ENCODE measurements at regions not wholly inside any gene's neighbourhood (a gene's known extent, or its start where the extent isn't known, plus 50 kb on each side); places are given as distances from the start of the nearest gene placed in this dataset.

DNA sequence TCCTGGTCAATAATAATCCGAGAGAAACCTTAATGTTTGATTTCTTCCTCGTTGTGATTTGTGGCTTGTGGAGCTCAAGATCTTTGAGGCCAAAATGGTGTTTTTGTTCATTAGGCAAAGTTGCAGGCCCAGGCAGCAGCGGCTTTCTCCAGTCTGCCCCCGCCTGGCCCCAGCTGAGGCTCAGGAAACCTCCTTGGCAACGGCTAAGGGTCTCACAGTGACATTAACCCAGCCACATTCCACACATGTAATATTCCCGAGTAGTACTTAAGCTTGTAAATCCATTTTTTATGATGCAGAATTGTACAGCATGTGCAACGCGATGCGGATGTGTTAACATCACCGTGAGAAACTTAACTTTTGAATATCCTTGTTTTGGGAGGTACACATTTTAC is 200.1 kb downstream of the BCL11A start:
- no peak for FAIRE-seq
- RAD21 ChIA-PET (ENCODE audit: unreplicated experiment): interaction anchor here (0.7 to 3.3 kb wide), 4 partner anchors 13 to 196 kb away, joined by 3 to 11 read pairs (median 6); no protein-coding TSS in a partner anchor

More for the DNA sequence above, 200.1 kb downstream of the BCL11A start:
- Histone ChIP-seq H4K20me1 (ENCODE audit: control insufficient read depth, insufficient read depth) (no peaks in the 10 kb centered on the region), H3K9me3 (replicated peaks; ENCODE audit: control insufficient read depth, insufficient read depth, low read length) (no peaks in the 10 kb centered on the region; the same call in none of the 3 replicates), H3K79me2 (ENCODE audit: control insufficient read depth, insufficient read depth, low read length) (peaks cover 1% of the 10 kb centered on the region; the same call in 1 of the 2 replicates), H3K4me2 (ENCODE audit: control insufficient read depth, insufficient read depth) (peak overlapping the region; percentile 84), H2AFZ (ENCODE audit: control insufficient read depth, low read depth, low read length) (peak overlapping the region; percentile 88), H3K4me1 (ENCODE audit: control insufficient read depth, insufficient read depth, low read length) (peaks cover 75% of the 10 kb centered on the region), H3K27me3 (replicated peaks in 1 of 2; ENCODE audit: control insufficient read depth in 2 of 2, insufficient read depth in 2 of 2, low read length in 1 of 2) (no peaks in the 10 kb centered on the region), H3K4me3 (peak overlapping the region; percentile 30; the same call in 1 of the 2 replicates), H3K27ac (ENCODE audit: control insufficient read depth, insufficient read depth) (peak overlapping the region; percentile 99), H3K9ac (ENCODE audit: control insufficient read depth, insufficient read depth, low read length) (peak overlapping the region; percentile 90), H3K36me3 (ENCODE audit: control insufficient read depth in 2 of 2, insufficient read depth in 2 of 2, low read length in 1 of 2) (no peaks in the 10 kb centered on the region)
- SMC1A ChIA-PET (ENCODE audit: uncharacterized antibody, unreplicated experiment): interaction anchor here (0.6 to 3.0 kb wide), 11 partner anchors 9 to 1832 kb away, joined by 3 to 11 read pairs (median 4); no protein-coding TSS in a partner anchor
- BruUV-seq (replicated peaks): no TSS peak
- CTCF ChIA-PET: interaction anchor here (1.2 to 1.7 kb wide), 4 partner anchors 13 to 103 kb away, joined by 3 to 6 read pairs (median 4); no protein-coding TSS in a partner anchor
- POLR2A ChIA-PET: no interaction called here
- DNase-seq (ENCODE audit: low read depth, low spot score): no peak
- intact Hi-C loops (cut with micrococcal nuclease; ENCODE audit: unreplicated experiment): loop anchor here (5.0 kb wide), 1 partner anchor 194 kb away; no protein-coding TSS in a partner anchor
- TF ChIP-seq NFYA (IDR thresholded peaks at IDR 0.05; ENCODE audit: borderline replicate concordance, low read depth, low read length) (no peak), RUNX3 (IDR thresholded peaks at IDR 0.05; ENCODE audit: low read length) (peak; percentile 8; the same call in 1 of the 2 replicates), CTCF (IDR thresholded peaks at IDR 0.05 in 2 of 3, conservative IDR thresholded peaks at IDR 0.05 in 1 of 3; ENCODE audit: control insufficient read depth in 2 of 3, extremely low read depth in 1 of 3, insufficient read depth in 1 of 3, low read depth in 3 of 3, low read length in 3 of 3) (0 out of 6 replicates have a peak, but pooled peaks of 1 of the 3 experiments have one; percentile 16), ATF2 (IDR thresholded peaks at IDR 0.05; ENCODE audit: low read length) (peak; percentile 14; the same call in 1 of the 2 replicates), POLR2A (IDR thresholded peaks at IDR 0.05; ENCODE audit: low read depth, low read length) (peak; percentile 19; the same call in 1 of the 2 replicates), PML (IDR thresholded peaks at IDR 0.05; ENCODE audit: low read length) (peak; percentile 6; the same call in 1 of the 2 replicates), TAF1 (IDR thresholded peaks at IDR 0.05; ENCODE audit: borderline replicate concordance, low read depth, low read length) (0 out of 2 replicates have a peak, but pooled peaks have one; percentile 58), YY1 (IDR thresholded peaks at IDR 0.05; ENCODE audit: low read depth, low read length) (0 out of 2 replicates have a peak, but pooled peaks have one; percentile 10), RAD21 (IDR thresholded peaks at IDR 0.05; ENCODE audit: insufficient read depth, low read depth, low read length) (peak; percentile 25; the same call in 1 of the 2 replicates), LARP7 (IDR thresholded peaks at IDR 0.05) (no peak)
- TF ChIP-seq, protein P1, sequence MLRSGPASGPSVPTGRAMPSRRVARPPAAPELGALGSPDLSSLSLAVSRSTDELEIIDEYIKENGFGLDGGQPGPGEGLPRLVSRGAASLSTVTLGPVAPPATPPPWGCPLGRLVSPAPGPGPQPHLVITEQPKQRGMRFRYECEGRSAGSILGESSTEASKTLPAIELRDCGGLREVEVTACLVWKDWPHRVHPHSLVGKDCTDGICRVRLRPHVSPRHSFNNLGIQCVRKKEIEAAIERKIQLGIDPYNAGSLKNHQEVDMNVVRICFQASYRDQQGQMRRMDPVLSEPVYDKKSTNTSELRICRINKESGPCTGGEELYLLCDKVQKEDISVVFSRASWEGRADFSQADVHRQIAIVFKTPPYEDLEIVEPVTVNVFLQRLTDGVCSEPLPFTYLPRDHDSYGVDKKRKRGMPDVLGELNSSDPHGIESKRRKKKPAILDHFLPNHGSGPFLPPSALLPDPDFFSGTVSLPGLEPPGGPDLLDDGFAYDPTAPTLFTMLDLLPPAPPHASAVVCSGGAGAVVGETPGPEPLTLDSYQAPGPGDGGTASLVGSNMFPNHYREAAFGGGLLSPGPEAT (IDR thresholded peaks at IDR 0.05; ENCODE audit: low read depth): no peak
- peak; percentile 15 for ATAC-seq
- under 1% methylated on average over 10 of the region's 10 CpGs for WGBS (ENCODE audit: insufficient coverage, insufficient replicate concordance, low lambda C conversion rate, missing lambda C conversion rate)
- in situ Hi-C loops (cut with MboI): no loop called here

Data from GM12878 (cell line).